WTC11 (cell line): ENCODE measurements at regions not wholly inside any gene's neighbourhood (a gene's known extent, or its start where the extent isn't known, plus 50 kb on each side); places are given as distances from the start of the nearest gene placed in this dataset.

Source experiments
- ATAC-seq: fragments of 200-7000 bp; cut with Tn5 transposase; 2 replicates; pipeline ENCODE4 v1.10.0; 2021; ENCODE audit warnings: mild to moderate bottlenecking, moderate library complexity
- CTCF ChIA-PET: fragments of 300-600 bp; sonication (Branson Sonifier 250); formaldehyde crosslinking; loops from one replicate; lab custom pipeline; 2021; ENCODE audit warnings: antibody characterized with exemption; lab: Charles Lee
- POLR2A ChIA-PET: fragments of 350-600 bp; sonication (Branson Sonifier 250); formaldehyde crosslinking; loops from one replicate; lab custom pipeline; 2021; ENCODE audit warnings: antibody characterized with exemption; lab: Charles Lee
- DNase-seq: peaks from one replicate; pipeline ENCODE4 v3.0.0; 2021; ENCODE audit warnings: low spot score
- H3K27ac Mint-ChIP-seq: 2 replicates; pipeline ENCODE4 v1.8.0; 2021; ENCODE audit warnings: mixed read lengths
- H3K27me3 Mint-ChIP-seq: 2 replicates; pipeline ENCODE4 v1.8.0; 2021; ENCODE audit warnings: low read depth, mild to moderate bottlenecking, moderate library complexity, mixed read lengths
- H3K36me3 Mint-ChIP-seq: 2 replicates; pipeline ENCODE4 v1.8.0; 2021; ENCODE audit warnings: mixed read lengths
- H3K4me1 Mint-ChIP-seq: 2 replicates; pipeline ENCODE4 v1.8.0; 2022; ENCODE audit warnings: mixed read lengths
- H3K4me3 Mint-ChIP-seq: 2 replicates; pipeline ENCODE4 v1.8.0; 2021; ENCODE audit warnings: mild to moderate bottlenecking, moderate library complexity, mixed read lengths
- H3K9me3 Mint-ChIP-seq: 2 replicates; pipeline ENCODE4 v1.8.0; 2021; ENCODE audit warnings: mixed read lengths
- CBFB ChIP-seq: sonication (generic); formaldehyde crosslinking; IDR thresholded peaks from 2 replicates; pipeline ENCODE4 v1.8.1; 2022; ENCODE audit warnings: mild to moderate bottlenecking, low read depth, missing genetic modification reagents
- FOXJ3 ChIP-seq: sonication (generic); formaldehyde crosslinking; IDR thresholded peaks from 2 replicates; pipeline ENCODE4 v1.9.0; 2021; ENCODE audit warnings: missing genetic modification reagents, mild to moderate bottlenecking, borderline replicate concordance
- FOXP1 ChIP-seq: sonication (generic); formaldehyde crosslinking; IDR thresholded peaks from 2 replicates; pipeline ENCODE4 v1.8.0; 2022; ENCODE audit warnings: missing genetic modification reagents, mild to moderate bottlenecking, moderate library complexity, borderline replicate concordance
- GABPB1 ChIP-seq: sonication (generic); formaldehyde crosslinking; IDR thresholded peaks from 2 replicates; pipeline ENCODE4 v1.8.1; 2023; ENCODE audit warnings: mild to moderate bottlenecking, missing genetic modification reagents
- GTF2I ChIP-seq: fragments of 250-450 bp; sonication (Bioruptor Pico); conservative IDR thresholded peaks from 2 replicates; pipeline ENCODE4 v1.4.0; 2021; ENCODE audit warnings: mild to moderate bottlenecking
- HMGA2 ChIP-seq: fragments of 250-450 bp; sonication (Bioruptor Pico); IDR thresholded peaks from 2 replicates; pipeline ENCODE4 v1.4.0; 2021; ENCODE audit warnings: mild to moderate bottlenecking, moderate library complexity
- JAZF1 ChIP-seq: fragments of 250-450 bp; sonication (Bioruptor Pico); IDR thresholded peaks from 2 replicates; pipeline ENCODE4 v1.9.0; 2021; ENCODE audit warnings: moderate library complexity, mild to moderate bottlenecking, inconsistent platforms
- JUN ChIP-seq: sonication (generic); formaldehyde crosslinking; IDR thresholded peaks from 2 replicates; pipeline ENCODE4 v1.8.0; 2023; ENCODE audit warnings: mild to moderate bottlenecking, missing genetic modification reagents
- MXD4 ChIP-seq: fragments of 250-450 bp; sonication (Bioruptor Pico); IDR thresholded peaks from 2 replicates; pipeline ENCODE4 v1.8.0; 2021; ENCODE audit warnings: mild to moderate bottlenecking, moderate library complexity, borderline replicate concordance
- NFATC4 ChIP-seq: fragments of 250-450 bp; sonication (Bioruptor Pico); IDR thresholded peaks from 2 replicates; pipeline ENCODE4 v1.9.0; 2021; ENCODE audit warnings: mild to moderate bottlenecking
- NFE2L1 ChIP-seq: sonication (generic); formaldehyde crosslinking; IDR thresholded peaks from 2 replicates; pipeline ENCODE4 v1.8.1; 2023; ENCODE audit warnings: missing genetic modification reagents
- NR1H2 ChIP-seq: sonication (generic); formaldehyde crosslinking; IDR thresholded peaks from 2 replicates; pipeline ENCODE4 v1.9.0; 2021; ENCODE audit warnings: mild to moderate bottlenecking, moderate library complexity, missing genetic modification reagents
- SMAD4 ChIP-seq: sonication (generic); formaldehyde crosslinking; IDR thresholded peaks from 2 replicates; pipeline ENCODE4 v1.8.0; 2022; ENCODE audit warnings: mild to moderate bottlenecking, missing genetic modification reagents
- ZBTB21 ChIP-seq: sonication (generic); formaldehyde crosslinking; IDR thresholded peaks from 2 replicates; pipeline ENCODE4 v1.8.1; 2023; ENCODE audit warnings: mild to moderate bottlenecking, missing genetic modification reagents, borderline replicate concordance
- ZNF263 ChIP-seq: sonication (generic); formaldehyde crosslinking; IDR thresholded peaks from 2 replicates; pipeline ENCODE4 v1.8.1; 2022; ENCODE audit warnings: low read depth, mild to moderate bottlenecking, moderate library complexity, missing genetic modification reagents
- ZNF317 ChIP-seq: sonication (generic); formaldehyde crosslinking; IDR thresholded peaks from 2 replicates; pipeline ENCODE4 v1.8.1; 2023; ENCODE audit warnings: low read depth, mild to moderate bottlenecking, moderate library complexity, missing genetic modification reagents, borderline replicate concordance
- ZNF423 ChIP-seq: fragments of 250-450 bp; sonication (Bioruptor Pico); IDR thresholded peaks from 2 replicates; pipeline ENCODE4 v2.1.2; 2022; ENCODE audit warnings: mild to moderate bottlenecking, moderate library complexity
- TF ChIP-seq, protein P1 (sequence below): sonication (generic); formaldehyde crosslinking; IDR thresholded peaks from 2 replicates; pipeline ENCODE4 v1.8.0; 2022; ENCODE audit warnings: mild to moderate bottlenecking, missing genetic modification reagents
- TF ChIP-seq, protein P2 (sequence below): sonication (generic); formaldehyde crosslinking; conservative IDR thresholded peaks from 2 replicates; pipeline ENCODE4 v1.8.1; 2022; ENCODE audit warnings: mild to moderate bottlenecking, missing genetic modification reagents
- TF ChIP-seq, protein P3 (sequence below): sonication (generic); formaldehyde crosslinking; IDR thresholded peaks from 2 replicates; pipeline ENCODE4 v1.8.1; 2023; ENCODE audit warnings: mild to moderate bottlenecking, missing genetic modification reagents
- TF ChIP-seq, protein P4 (sequence below): fragments of 250-450 bp; sonication (Bioruptor Pico); IDR thresholded peaks from 2 replicates; pipeline ENCODE4 v1.9.0; 2021; ENCODE audit warnings: mild to moderate bottlenecking
- TF ChIP-seq, protein P5 (sequence below): sonication (generic); formaldehyde crosslinking; IDR thresholded peaks from 2 replicates; pipeline ENCODE4 v1.8.1; 2022; ENCODE audit warnings: missing genetic modification reagents, borderline replicate concordance
- TF ChIP-seq, protein P6 (sequence below): fragments of 250-450 bp; sonication (Bioruptor Pico); IDR thresholded peaks from 2 replicates; pipeline ENCODE4 v1.9.0; 2021; ENCODE audit warnings: moderate library complexity, mild to moderate bottlenecking, inconsistent platforms, borderline replicate concordance

DNA sequence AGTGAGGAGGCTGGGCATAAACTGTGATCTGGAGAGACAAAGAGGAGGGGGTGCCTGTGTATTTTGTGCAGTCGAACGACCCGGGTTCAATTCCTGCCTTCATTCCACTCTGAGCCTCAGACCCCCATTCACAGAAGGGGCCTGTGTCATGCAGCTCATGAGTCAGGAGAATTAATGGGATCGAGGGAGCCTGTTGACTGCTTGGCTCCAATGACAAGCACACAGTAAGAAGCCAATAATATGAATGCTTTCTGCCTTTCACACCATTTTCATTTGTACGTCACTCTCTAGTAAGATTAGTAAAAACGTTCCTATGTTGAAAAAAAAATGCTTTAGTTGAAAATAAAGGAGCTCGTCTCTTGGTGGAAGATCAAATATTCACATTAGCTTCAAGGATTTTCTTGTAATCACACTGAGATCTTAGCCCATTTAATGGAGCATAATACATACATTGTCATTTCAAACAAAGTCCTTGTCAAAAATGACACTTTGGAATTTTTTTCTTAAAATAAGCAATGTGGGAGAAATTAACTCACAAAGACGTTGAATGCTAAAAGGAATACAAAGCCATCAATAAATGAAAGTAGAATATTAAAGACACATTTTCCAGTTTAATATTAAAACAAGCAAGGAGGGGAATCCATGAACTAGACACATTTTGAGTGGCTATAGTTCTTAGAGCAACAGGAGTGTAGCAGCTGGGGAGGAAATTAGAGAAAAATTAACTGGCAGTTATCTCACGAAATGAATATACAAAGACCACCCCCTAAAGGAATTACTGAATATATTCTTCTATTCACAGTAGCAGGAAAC lies 246.7 kb upstream of the AFDN start (continued):
- no peak for TF ChIP-seq FOXJ3
- TF ChIP-seq, all 79 proteins: peak for 0

DNA sequence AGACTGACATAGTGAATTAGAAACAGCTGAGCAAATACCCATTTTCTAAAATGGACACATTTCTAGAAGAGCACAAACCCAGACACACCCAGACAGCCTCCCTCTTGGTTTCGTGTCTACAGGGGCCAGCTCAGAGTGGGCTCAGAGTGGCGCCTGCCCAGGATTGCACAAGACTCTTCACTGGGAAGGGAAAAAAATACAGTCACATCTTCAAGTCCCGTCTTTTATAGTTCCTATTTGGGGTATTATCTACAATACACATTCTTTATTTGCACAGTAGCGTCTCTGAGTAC lies 246.1 kb upstream of the AFDN start:
- H3K9me3 Mint-ChIP-seq: peaks cover 25% of the 10 kb centered on the region
- POLR2A ChIA-PET: interaction anchor here (0.5 kb wide), 1 partner anchor 65 kb away, joined by 4 read pairs; no protein-coding TSS in a partner anchor
- H3K4me3 Mint-ChIP-seq: no peak overlapping the region
- CTCF ChIA-PET: no interaction called here
- TF ChIP-seq, protein P1, sequence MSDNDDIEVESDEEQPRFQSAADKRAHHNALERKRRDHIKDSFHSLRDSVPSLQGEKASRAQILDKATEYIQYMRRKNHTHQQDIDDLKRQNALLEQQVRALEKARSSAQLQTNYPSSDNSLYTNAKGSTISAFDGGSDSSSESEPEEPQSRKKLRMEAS (CRISPR knock-in tag): no peak
- TF ChIP-seq GTF2I: no peak
- no peak for TF ChIP-seq MXD4 (CRISPR knock-in tag)
- TF ChIP-seq NFE2L1 (CRISPR knock-in tag): no peak
- no peak for TF ChIP-seq FOXP1 (CRISPR knock-in tag)
- TF ChIP-seq JUN (CRISPR knock-in tag): no peak
- DNase-seq (no peak), ATAC-seq (no peak)
- peaks cover 4% of the 10 kb centered on the region; the same call in 1 of the 2 replicates for H3K27me3 Mint-ChIP-seq
- H3K36me3 Mint-ChIP-seq: peaks cover 2% of the 10 kb centered on the region; the same call in 1 of the 2 replicates
- H3K4me1 Mint-ChIP-seq: peaks cover 11% of the 10 kb centered on the region; the same call in 1 of the 2 replicates
- no peak overlapping the region for H3K27ac Mint-ChIP-seq

DNA sequence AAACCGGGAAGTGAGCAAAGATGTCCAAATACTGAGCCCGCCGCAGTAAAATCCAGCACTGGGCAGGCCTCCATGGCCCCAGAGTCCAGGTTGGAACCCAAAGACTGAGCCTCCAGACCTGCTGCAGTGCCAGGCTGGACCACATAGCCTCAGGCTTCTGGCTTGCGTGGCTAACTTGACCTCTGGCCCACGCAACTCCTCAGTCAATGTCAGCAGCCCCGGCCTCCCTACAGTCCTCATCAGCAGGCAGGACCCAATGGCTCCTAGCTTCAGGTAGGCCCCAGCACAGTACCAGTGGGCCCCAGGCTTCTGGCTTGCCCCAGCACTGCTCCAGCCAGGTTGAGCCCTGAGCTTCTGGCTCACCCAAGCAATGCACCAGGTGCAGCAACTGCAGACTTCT lies 245.1 kb upstream of the AFDN start:
- peaks cover 2% of the 10 kb centered on the region; the same call in 1 of the 2 replicates for H3K36me3 Mint-ChIP-seq
- H3K9me3 Mint-ChIP-seq: peaks cover 35% of the 10 kb centered on the region
- DNase-seq (no peak), ATAC-seq (no peak)
- no peak overlapping the region for H3K27ac Mint-ChIP-seq
- no peak overlapping the region for H3K4me3 Mint-ChIP-seq
- no peak for TF ChIP-seq CBFB (CRISPR knock-in tag)
- no peak for TF ChIP-seq HMGA2 (CRISPR knock-in tag)
- no peak for TF ChIP-seq FOXJ3
- no peak for TF ChIP-seq GABPB1 (CRISPR knock-in tag)
- no peak for TF ChIP-seq NFATC4 (CRISPR knock-in tag)
- no peak for TF ChIP-seq JAZF1 (CRISPR knock-in tag)
- TF ChIP-seq, protein P2, sequence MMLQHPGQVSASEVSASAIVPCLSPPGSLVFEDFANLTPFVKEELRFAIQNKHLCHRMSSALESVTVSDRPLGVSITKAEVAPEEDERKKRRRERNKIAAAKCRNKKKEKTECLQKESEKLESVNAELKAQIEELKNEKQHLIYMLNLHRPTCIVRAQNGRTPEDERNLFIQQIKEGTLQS (CRISPR knock-in tag): no peak
- TF ChIP-seq, protein P3, sequence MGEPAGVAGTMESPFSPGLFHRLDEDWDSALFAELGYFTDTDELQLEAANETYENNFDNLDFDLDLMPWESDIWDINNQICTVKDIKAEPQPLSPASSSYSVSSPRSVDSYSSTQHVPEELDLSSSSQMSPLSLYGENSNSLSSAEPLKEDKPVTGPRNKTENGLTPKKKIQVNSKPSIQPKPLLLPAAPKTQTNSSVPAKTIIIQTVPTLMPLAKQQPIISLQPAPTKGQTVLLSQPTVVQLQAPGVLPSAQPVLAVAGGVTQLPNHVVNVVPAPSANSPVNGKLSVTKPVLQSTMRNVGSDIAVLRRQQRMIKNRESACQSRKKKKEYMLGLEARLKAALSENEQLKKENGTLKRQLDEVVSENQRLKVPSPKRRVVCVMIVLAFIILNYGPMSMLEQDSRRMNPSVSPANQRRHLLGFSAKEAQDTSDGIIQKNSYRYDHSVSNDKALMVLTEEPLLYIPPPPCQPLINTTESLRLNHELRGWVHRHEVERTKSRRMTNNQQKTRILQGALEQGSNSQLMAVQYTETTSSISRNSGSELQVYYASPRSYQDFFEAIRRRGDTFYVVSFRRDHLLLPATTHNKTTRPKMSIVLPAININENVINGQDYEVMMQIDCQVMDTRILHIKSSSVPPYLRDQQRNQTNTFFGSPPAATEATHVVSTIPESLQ (CRISPR knock-in tag): no peak
- TF ChIP-seq NR1H2 (CRISPR knock-in tag): no peak
- no peak for TF ChIP-seq ZNF423 (CRISPR knock-in tag)
- TF ChIP-seq, protein P4, sequence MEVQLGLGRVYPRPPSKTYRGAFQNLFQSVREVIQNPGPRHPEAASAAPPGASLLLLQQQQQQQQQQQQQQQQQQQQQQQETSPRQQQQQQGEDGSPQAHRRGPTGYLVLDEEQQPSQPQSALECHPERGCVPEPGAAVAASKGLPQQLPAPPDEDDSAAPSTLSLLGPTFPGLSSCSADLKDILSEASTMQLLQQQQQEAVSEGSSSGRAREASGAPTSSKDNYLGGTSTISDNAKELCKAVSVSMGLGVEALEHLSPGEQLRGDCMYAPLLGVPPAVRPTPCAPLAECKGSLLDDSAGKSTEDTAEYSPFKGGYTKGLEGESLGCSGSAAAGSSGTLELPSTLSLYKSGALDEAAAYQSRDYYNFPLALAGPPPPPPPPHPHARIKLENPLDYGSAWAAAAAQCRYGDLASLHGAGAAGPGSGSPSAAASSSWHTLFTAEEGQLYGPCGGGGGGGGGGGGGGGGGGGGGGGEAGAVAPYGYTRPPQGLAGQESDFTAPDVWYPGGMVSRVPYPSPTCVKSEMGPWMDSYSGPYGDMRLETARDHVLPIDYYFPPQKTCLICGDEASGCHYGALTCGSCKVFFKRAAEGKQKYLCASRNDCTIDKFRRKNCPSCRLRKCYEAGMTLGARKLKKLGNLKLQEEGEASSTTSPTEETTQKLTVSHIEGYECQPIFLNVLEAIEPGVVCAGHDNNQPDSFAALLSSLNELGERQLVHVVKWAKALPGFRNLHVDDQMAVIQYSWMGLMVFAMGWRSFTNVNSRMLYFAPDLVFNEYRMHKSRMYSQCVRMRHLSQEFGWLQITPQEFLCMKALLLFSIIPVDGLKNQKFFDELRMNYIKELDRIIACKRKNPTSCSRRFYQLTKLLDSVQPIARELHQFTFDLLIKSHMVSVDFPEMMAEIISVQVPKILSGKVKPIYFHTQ (CRISPR knock-in tag): no peak
- no peak for TF ChIP-seq ZNF317 (CRISPR knock-in tag)
- TF ChIP-seq SMAD4 (CRISPR knock-in tag): no peak
- TF ChIP-seq ZBTB21 (CRISPR knock-in tag): no peak
- TF ChIP-seq, protein P5, sequence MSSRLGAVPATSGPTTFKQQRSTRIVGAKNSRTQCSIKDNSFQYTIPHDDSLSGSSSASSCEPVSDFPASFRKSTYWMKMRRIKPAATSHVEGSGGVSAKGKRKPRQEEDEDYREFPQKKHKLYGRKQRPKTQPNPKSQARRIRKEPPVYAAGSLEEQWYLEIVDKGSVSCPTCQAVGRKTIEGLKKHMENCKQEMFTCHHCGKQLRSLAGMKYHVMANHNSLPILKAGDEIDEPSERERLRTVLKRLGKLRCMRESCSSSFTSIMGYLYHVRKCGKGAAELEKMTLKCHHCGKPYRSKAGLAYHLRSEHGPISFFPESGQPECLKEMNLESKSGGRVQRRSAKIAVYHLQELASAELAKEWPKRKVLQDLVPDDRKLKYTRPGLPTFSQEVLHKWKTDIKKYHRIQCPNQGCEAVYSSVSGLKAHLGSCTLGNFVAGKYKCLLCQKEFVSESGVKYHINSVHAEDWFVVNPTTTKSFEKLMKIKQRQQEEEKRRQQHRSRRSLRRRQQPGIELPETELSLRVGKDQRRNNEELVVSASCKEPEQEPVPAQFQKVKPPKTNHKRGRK (CRISPR knock-in tag): no peak
- TF ChIP-seq, protein P6, sequence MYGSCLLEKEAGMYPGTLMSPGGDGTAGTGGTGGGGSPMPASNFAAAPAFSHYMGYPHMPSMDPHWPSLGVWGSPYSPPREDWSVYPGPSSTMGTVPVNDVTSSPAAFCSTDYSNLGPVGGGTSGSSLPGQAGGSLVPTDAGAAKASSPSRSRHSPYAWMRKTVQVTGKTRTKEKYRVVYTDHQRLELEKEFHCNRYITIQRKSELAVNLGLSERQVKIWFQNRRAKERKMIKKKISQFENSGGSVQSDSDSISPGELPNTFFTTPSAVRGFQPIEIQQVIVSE (CRISPR knock-in tag): no peak
- no peak for TF ChIP-seq ZNF263 (CRISPR knock-in tag)
- CTCF ChIA-PET: no interaction called here
- POLR2A ChIA-PET: no interaction called here
- H3K27me3 Mint-ChIP-seq: peaks cover 4% of the 10 kb centered on the region; the same call in 1 of the 2 replicates
- H3K4me1 Mint-ChIP-seq: peaks cover 9% of the 10 kb centered on the region; the same call in 1 of the 2 replicates
